Gastrocnemius medialis (tissue), 4 donors: ENCODE measurements at regions not wholly inside any gene's neighbourhood (a gene's known extent, or its start where the extent isn't known, plus 50 kb on each side); places are given as distances from the start of the nearest gene placed in this dataset.

Source experiments
- CTCF ChIP-seq, 5 experiments: fragments of 450-650 bp in 3 of 5; fragments of 200-600 bp in 2 of 5; sonication (generic) in 2 of 5; IDR thresholded peaks in 4 of 5; conservative IDR thresholded peaks in 1 of 5; 1 replicate in 4 of 5; 2 replicates in 1 of 5; pipeline ENCODE4 v1.5.1; 2016 to 2019; ENCODE audit warnings: antibody characterized with exemption in 5 of 5, mild to moderate bottlenecking in 3 of 5, moderate library complexity in 3 of 5
- POLR2A ChIP-seq, 2 donors: fragments of 450-650 bp; IDR thresholded peaks; one replicate each; pipeline ENCODE4 v1.6.1; 2017; ENCODE audit warnings: antibody characterized with exemption in 2 of 2, mild to moderate bottlenecking in 2 of 2, moderate library complexity in 2 of 2

GRCh38 chr12:4047421-4047820 is 174.2 kb upstream of the PARP11 start:
- TF ChIP-seq CTCF (IDR thresholded peaks at IDR 0.05 in 4 of 5, conservative IDR thresholded peaks at IDR 0.05 in 1 of 5) (no peak), POLR2A (IDR thresholded peaks at IDR 0.05) (no peak)
